CD14-positive monocyte (primary cell): ENCODE measurements at regions not wholly inside any gene's neighbourhood (a gene's known extent, or its start where the extent isn't known, plus 50 kb on each side); places are given as distances from the start of the nearest gene placed in this dataset.

Experiments used
- DNase-seq, 3 donors: peaks; one replicate each; pipeline ENCODE4 v3.0.0-alpha.2; 2011 to 2022
- H2AFZ ChIP-seq: 2 replicates; pipeline ENCODE4 v1.6.0; 2012; ENCODE audit warnings: mild to moderate bottlenecking, low read depth, low read length, inconsistent platforms; ENCODE audit not compliant: insufficient read depth, poor library complexity, severe bottlenecking
- H3K27ac ChIP-seq, 2 donors: 1 replicate in 1 of 2; 2 replicates in 1 of 2; pipeline ENCODE4 v1.5.1; 2012 to 2013; ENCODE audit warnings: low read length in 2 of 2, control low read depth in 1 of 2, inconsistent platforms in 1 of 2, low read depth in 1 of 2, mild to moderate bottlenecking in 1 of 2
- H3K27me3 ChIP-seq, 2 donors: one replicate each; pipeline versions ENCODE4 v1.6.0 to v1.6.1; 2011 to 2013; ENCODE audit warnings: low read length in 2 of 2; ENCODE audit not compliant: control insufficient read depth in 2 of 2, insufficient read depth in 2 of 2
- H3K36me3 ChIP-seq, 2 donors: replicated peaks in 1 of 2; 1 replicate in 1 of 2; 2 replicates in 1 of 2; pipeline versions ENCODE4 v1.5.1 to v1.6.1; 2012 to 2013; ENCODE audit warnings: low read length in 2 of 2, control low read depth in 1 of 2, inconsistent platforms in 1 of 2, mild to moderate bottlenecking in 1 of 2; ENCODE audit not compliant: insufficient read depth in 2 of 2, control insufficient read depth in 1 of 2
- H3K4me1 ChIP-seq, 2 donors: 1 replicate in 1 of 2; 2 replicates in 1 of 2; pipeline versions ENCODE4 v1.5.1 to v1.6.1; 2012 to 2013; ENCODE audit warnings: low read length in 2 of 2, control low read depth in 1 of 2, inconsistent platforms in 1 of 2, mild to moderate bottlenecking in 1 of 2, moderate library complexity in 1 of 2; ENCODE audit not compliant: insufficient read depth in 2 of 2, control insufficient read depth in 1 of 2
- H3K4me2 ChIP-seq: replicated peaks from 2 replicates; pipeline ENCODE3; 2012; ENCODE audit warnings: low read length, moderate library complexity, mild to moderate bottlenecking; ENCODE audit not compliant: poor library complexity, severe bottlenecking; ENCODE audit errors: extremely low read depth
- H3K4me3 ChIP-seq, 3 experiments: fragments of 200-600 bp in 1 of 3; sonication (generic) in 1 of 3; replicated peaks in 1 of 3; 1 replicate in 2 of 3; 2 replicates in 1 of 3; pipeline ENCODE4 v1.5.1; 2011 to 2013; ENCODE audit warnings: low read length in 3 of 3, mild to moderate bottlenecking in 3 of 3, control low read depth in 2 of 3, low read depth in 2 of 3, inconsistent platforms in 1 of 3, moderate library complexity in 1 of 3
- H3K79me2 ChIP-seq: 2 replicates; pipeline ENCODE4 v1.6.0; 2012; ENCODE audit warnings: mild to moderate bottlenecking, control low read depth, inconsistent platforms, low read length, moderate library complexity; ENCODE audit not compliant: insufficient read depth
- H3K9ac ChIP-seq: 2 replicates; pipeline ENCODE4 v1.6.0; 2017; ENCODE audit warnings: low read length, mild to moderate bottlenecking; ENCODE audit not compliant: insufficient read depth, poor library complexity, severe bottlenecking
- H3K9me3 ChIP-seq, 2 donors: replicated peaks in 1 of 2; 1 replicate in 1 of 2; 2 replicates in 1 of 2; pipeline versions ENCODE4 v1.5.1 to v1.6.1; 2012 to 2013; ENCODE audit warnings: low read length in 2 of 2, control low read depth in 1 of 2; ENCODE audit not compliant: control insufficient read depth in 1 of 2, insufficient read depth in 1 of 2
- H4K20me1 ChIP-seq: 2 replicates; pipeline ENCODE4 v1.6.0; 2012; ENCODE audit warnings: mild to moderate bottlenecking, low read length, control low read depth, moderate library complexity; ENCODE audit not compliant: insufficient read depth
- H3K27ac Mint-ChIP-seq, 7 donors: one replicate each; pipeline ENCODE4 v1.8.0; 2020; ENCODE audit warnings: mild to moderate bottlenecking in 7 of 7, mixed read lengths in 7 of 7, moderate library complexity in 6 of 7, inconsistent platforms in 2 of 7
- H3K27me3 Mint-ChIP-seq, 3 donors: one replicate each; pipeline ENCODE4 v1.8.0; 2021 to 2022; ENCODE audit warnings: low read depth in 3 of 3, mild to moderate bottlenecking in 3 of 3, mixed read lengths in 3 of 3, moderate library complexity in 3 of 3, inconsistent platforms in 1 of 3
- H3K36me3 Mint-ChIP-seq, 2 donors: one replicate each; pipeline ENCODE4 v1.8.0; 2020; ENCODE audit warnings: mixed read lengths in 2 of 2, inconsistent platforms in 1 of 2, mild to moderate bottlenecking in 1 of 2
- H3K4me1 Mint-ChIP-seq: one replicate; pipeline ENCODE4 v1.8.0; 2020; ENCODE audit warnings: mild to moderate bottlenecking, mixed read lengths
- H3K4me3 Mint-ChIP-seq, 2 donors: one replicate each; pipeline ENCODE4 v1.8.0; 2020; ENCODE audit warnings: mild to moderate bottlenecking in 2 of 2, mixed read lengths in 2 of 2, moderate library complexity in 1 of 2
- H3K9me3 Mint-ChIP-seq, 7 donors: one replicate each; pipeline ENCODE4 v1.8.0; 2020 to 2022; ENCODE audit warnings: mixed read lengths in 7 of 7, mild to moderate bottlenecking in 6 of 7, moderate library complexity in 6 of 7, inconsistent platforms in 2 of 7
- WGBS: methylation state at CpG from one replicate; pipeline ENCODE4 v1.1.5; 2013; ENCODE audit warnings: missing lambda C conversion rate; ENCODE audit not compliant: insufficient coverage; 5-methylcytosine and 5-hydroxymethylcytosine counted together
- intact Hi-C, 2 donors: fragments of 100-400 bp; cut with micrococcal nuclease; formaldehyde crosslinking; loops; one replicate each; pipeline versions ENCODE4 v1.15.0 to v1.15.1; 2023
- TF ChIP-seq, protein P1 (sequence below): fragments of 200-600 bp; IDR thresholded peaks from one replicate; pipeline ENCODE4 v1.8.0; 2022; ENCODE audit warnings: antibody characterized with exemption, mild to moderate bottlenecking

DNA sequence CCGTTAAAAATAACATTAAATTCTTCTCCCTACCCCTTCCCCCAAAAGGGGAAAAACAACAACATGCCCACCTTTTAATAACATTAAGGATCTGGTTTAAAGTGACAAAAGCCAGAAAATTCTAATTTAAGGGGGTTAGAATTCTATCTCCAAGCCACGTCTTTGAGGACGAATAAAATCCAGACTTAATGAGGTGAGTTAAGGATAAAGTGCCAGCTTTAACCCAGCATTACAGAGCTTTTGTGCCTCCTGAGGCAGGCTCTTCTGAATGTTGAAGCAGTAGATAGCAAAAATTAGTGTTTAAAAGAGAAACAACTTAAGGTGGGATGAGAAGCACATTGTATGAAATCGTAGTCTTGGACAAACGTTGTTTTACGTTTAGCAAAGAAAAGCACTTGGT, 329.0 kb upstream of the MPDZ start:
- TF ChIP-seq, protein P1, sequence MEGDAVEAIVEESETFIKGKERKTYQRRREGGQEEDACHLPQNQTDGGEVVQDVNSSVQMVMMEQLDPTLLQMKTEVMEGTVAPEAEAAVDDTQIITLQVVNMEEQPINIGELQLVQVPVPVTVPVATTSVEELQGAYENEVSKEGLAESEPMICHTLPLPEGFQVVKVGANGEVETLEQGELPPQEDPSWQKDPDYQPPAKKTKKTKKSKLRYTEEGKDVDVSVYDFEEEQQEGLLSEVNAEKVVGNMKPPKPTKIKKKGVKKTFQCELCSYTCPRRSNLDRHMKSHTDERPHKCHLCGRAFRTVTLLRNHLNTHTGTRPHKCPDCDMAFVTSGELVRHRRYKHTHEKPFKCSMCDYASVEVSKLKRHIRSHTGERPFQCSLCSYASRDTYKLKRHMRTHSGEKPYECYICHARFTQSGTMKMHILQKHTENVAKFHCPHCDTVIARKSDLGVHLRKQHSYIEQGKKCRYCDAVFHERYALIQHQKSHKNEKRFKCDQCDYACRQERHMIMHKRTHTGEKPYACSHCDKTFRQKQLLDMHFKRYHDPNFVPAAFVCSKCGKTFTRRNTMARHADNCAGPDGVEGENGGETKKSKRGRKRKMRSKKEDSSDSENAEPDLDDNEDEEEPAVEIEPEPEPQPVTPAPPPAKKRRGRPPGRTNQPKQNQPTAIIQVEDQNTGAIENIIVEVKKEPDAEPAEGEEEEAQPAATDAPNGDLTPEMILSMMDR: no peak
- H3K27me3 ChIP-seq: no peaks in the 10 kb centered on the region
- H2AFZ ChIP-seq: no peak overlapping the region
- no peaks in the 10 kb centered on the region for H3K4me1 ChIP-seq
- H3K79me2 ChIP-seq: no peaks in the 10 kb centered on the region
- intact Hi-C loops: no loop called here
- H3K9me3 Mint-ChIP-seq: peaks cover 0 to 8% (median 0%) of the 10 kb centered on the region in 7 donors
- H4K20me1 ChIP-seq: no peaks in the 10 kb centered on the region
- H3K36me3 Mint-ChIP-seq: no peaks in the 10 kb centered on the region
- H3K4me1 Mint-ChIP-seq: no peaks in the 10 kb centered on the region
- no peak for DNase-seq
- H3K4me3 Mint-ChIP-seq: no peak overlapping the region
- H3K27me3 Mint-ChIP-seq: peaks cover 0 to 1% (median 0%) of the 10 kb centered on the region in 3 donors
- H3K27ac Mint-ChIP-seq: no peak overlapping the region
- no peak overlapping the region for H3K4me3 ChIP-seq
- H3K9me3 ChIP-seq: peaks cover 0 to 6% of the 10 kb centered on the region in 2 donors
- no peak overlapping the region for H3K4me2 ChIP-seq
- H3K27ac ChIP-seq: no peak overlapping the region
- H3K36me3 ChIP-seq: no peaks in the 10 kb centered on the region
- H3K9ac ChIP-seq: no peak overlapping the region
- 86% methylated on average over 4 of the region's 6 CpGs for WGBS

DNA sequence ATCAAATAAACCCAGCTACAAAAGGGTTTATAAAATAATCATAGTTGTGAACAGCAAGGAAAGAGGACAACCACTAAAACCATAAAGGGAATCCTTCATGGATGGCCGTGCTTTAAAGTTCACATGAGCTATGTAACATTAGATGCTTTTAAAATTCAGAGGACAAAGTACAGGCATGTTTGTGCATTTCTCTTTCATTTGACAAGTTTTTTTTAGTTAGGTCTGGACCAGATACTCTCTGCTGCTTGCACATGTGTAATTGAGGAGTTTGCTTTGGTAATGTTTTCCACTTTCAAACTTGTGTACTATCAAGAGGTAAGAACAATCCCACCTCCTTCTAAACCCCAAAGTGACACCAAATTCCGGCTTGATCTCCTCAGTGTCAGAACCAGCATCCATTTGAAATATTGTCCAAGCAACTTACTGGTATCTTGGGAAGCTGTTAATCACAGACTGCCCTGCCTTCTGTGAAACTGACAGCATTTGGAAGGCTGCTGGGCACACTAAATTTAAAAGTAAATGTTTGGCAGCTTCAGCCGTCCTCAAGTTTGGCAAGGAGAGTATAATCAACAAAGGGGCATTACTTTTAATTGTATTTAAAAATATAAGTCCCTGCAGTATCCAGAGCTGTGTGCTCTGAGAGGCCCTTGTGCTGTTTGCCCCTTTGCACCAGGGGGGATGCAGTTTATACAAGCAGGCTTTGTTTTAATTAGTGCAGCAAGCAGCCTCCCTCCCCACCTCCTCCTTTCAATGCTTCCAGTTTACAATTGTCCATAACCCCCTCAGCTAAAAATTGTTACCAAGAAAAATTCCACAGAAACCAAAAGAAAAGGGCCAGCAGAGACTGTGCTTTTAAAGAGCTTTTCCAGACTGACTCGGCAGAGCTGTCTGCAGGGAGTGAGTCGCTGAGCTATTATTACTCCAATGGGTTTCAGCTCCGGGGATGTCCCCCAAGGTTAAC, 328.3 kb upstream of the MPDZ start:
- no peak overlapping the region for H3K4me2 ChIP-seq
- no peak overlapping the region for H3K9ac ChIP-seq
- no peak for DNase-seq
- no peaks in the 10 kb centered on the region for H3K27me3 ChIP-seq
- H4K20me1 ChIP-seq: no peaks in the 10 kb centered on the region
- Mint-ChIP-seq H3K9me3 (peaks cover 0 to 8% (median 1%) of the 10 kb centered on the region in 7 donors), H3K27ac (no peak overlapping the region), H3K4me1 (no peaks in the 10 kb centered on the region), H3K27me3 (peaks cover 0 to 2% (median 1%) of the 10 kb centered on the region in 3 donors), H3K36me3 (no peaks in the 10 kb centered on the region), H3K4me3 (no peak overlapping the region)
- no peaks in the 10 kb centered on the region for H3K4me1 ChIP-seq
- intact Hi-C loops: no loop called here
- WGBS: 70% methylated on average over 3 of the region's 6 CpGs
- H3K36me3 ChIP-seq: no peaks in the 10 kb centered on the region
- H2AFZ ChIP-seq: no peak overlapping the region
- H3K4me3 ChIP-seq: no peak overlapping the region
- H3K79me2 ChIP-seq: no peaks in the 10 kb centered on the region
- H3K27ac ChIP-seq: no peak overlapping the region
- TF ChIP-seq, protein P1: no peak
- peaks cover 0 to 12% of the 10 kb centered on the region in 2 donors for H3K9me3 ChIP-seq
